Neural cell (in vitro differentiated cells): ENCODE measurements at regions not wholly inside any gene's neighbourhood (a gene's known extent, or its start where the extent isn't known, plus 50 kb on each side); places are given as distances from the start of the nearest gene placed in this dataset.

Experiments used
- CTCF ChIP-seq: fragments of 450-650 bp; IDR thresholded peaks from 2 replicates; pipeline ENCODE4 v1.5.1; 2014; ENCODE audit warnings: antibody characterized with exemption, mild to moderate bottlenecking, moderate library complexity; ENCODE audit not compliant: poor library complexity, severe bottlenecking
- EP300 ChIP-seq: fragments of 450-650 bp; conservative IDR thresholded peaks from 2 replicates; pipeline ENCODE4 v1.6.1; 2014; ENCODE audit warnings: antibody characterized with exemption, mild to moderate bottlenecking, moderate library complexity; ENCODE audit not compliant: poor library complexity, severe bottlenecking
- MXI1 ChIP-seq: fragments of 450-650 bp; conservative IDR thresholded peaks from 2 replicates; pipeline ENCODE4 v1.6.1; 2014; ENCODE audit warnings: antibody characterized with exemption, mild to moderate bottlenecking; ENCODE audit not compliant: poor library complexity, severe bottlenecking
- POLR2AphosphoS5 ChIP-seq: IDR thresholded peaks from 2 replicates; pipeline ENCODE4 v1.6.1; 2012
- REST ChIP-seq: IDR thresholded peaks from 2 replicates; pipeline ENCODE4 v1.6.1; 2012; ENCODE audit warnings: borderline replicate concordance
- TAF1 ChIP-seq: IDR thresholded peaks from 2 replicates; pipeline ENCODE4 v1.6.1; 2012; ENCODE audit warnings: low read depth

GRCh38 chr2:18061717-18062116, 183.2 kb downstream of the KCNS3 start:
- no peak for TF ChIP-seq CTCF
- TF ChIP-seq POLR2AphosphoS5: no peak
- TF ChIP-seq EP300: no peak
- no peak for TF ChIP-seq TAF1
- TF ChIP-seq MXI1: no peak
- TF ChIP-seq REST: no peak
